Uterus (tissue), 2 donors: ENCODE measurements at regions not wholly inside any gene's neighbourhood (a gene's known extent, or its start where the extent isn't known, plus 50 kb on each side); places are given as distances from the start of the nearest gene placed in this dataset.
"Not testable (repeated sequence)": the region's sequence is repeated elsewhere in the genome, so short reads cannot be mapped to it uniquely, and the experiment has no call there.

ENCODE experiments used
- CTCF ChIP-seq, 4 experiments: fragments of 200-600 bp in 2 of 4; fragments of 450-650 bp in 2 of 4; sonication (generic) in 2 of 4; IDR thresholded peaks; one replicate each; pipeline ENCODE4 v1.5.1; 2016 to 2019; ENCODE audit warnings: antibody characterized with exemption in 4 of 4, mild to moderate bottlenecking in 2 of 4, moderate library complexity in 1 of 4
- POLR2A ChIP-seq, 2 donors: fragments of 450-650 bp; IDR thresholded peaks; one replicate each; pipeline ENCODE4 v1.6.1; 2016; ENCODE audit warnings: antibody characterized with exemption in 2 of 2, mild to moderate bottlenecking in 1 of 2, moderate library complexity in 1 of 2

- not testable (repeated sequence) for TF ChIP-seq POLR2A, CTCF (IDR thresholded peaks at IDR 0.05)
Observed at GRCh38 chr22:15922666-15923065, 232.8 kb downstream of the POTEH start.
